Suprapubic skin (tissue), 3 donors: ENCODE measurements at regions not wholly inside any gene's neighbourhood (a gene's known extent, or its start where the extent isn't known, plus 50 kb on each side); places are given as distances from the start of the nearest gene placed in this dataset.

Experiments
- CTCF ChIP-seq, 2 donors: fragments of 200-600 bp in 1 of 2; fragments of 450-650 bp in 1 of 2; sonication (generic) in 1 of 2; IDR thresholded peaks; one replicate each; pipeline ENCODE4 v1.5.1; 2016 to 2019; ENCODE audit warnings: antibody characterized with exemption in 2 of 2, mild to moderate bottlenecking in 1 of 2, moderate library complexity in 1 of 2
- POLR2A ChIP-seq, 2 donors: fragments of 450-650 bp; IDR thresholded peaks; one replicate each; pipeline ENCODE4 v1.6.1; 2017; ENCODE audit warnings: antibody characterized with exemption in 2 of 2, mild to moderate bottlenecking in 2 of 2, moderate library complexity in 2 of 2

DNA sequence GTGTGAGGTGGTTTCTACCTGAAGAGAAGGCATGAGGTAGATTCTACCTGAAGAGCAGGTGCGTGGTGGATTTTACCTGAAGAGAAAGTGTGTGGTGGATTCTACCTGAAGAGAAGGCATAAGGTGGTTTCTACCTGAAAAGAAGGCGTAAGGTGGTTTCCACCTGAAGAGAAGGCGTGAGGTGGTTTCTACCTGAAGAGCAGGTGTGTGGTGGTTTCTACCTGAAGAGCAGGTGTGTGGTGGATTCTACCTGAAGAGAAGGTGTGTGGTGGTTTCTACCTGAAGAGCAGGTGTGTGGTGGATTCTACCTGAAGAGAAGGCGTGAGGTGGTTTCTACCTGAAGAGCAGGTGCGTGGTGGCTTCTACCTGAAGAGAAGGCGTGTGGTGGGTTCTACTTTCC, 192.8 kb downstream of the MED10 start:
- TF ChIP-seq CTCF (IDR thresholded peaks at IDR 0.05): no peak
- no peak for TF ChIP-seq POLR2A (IDR thresholded peaks at IDR 0.05)
